ENCODE measurements at regions not wholly inside any gene's neighbourhood (a gene's known extent, or its start where the extent isn't known, plus 50 kb on each side); places are given as distances from the start of the nearest gene placed in this dataset.

- no CpG with 5 or more reads among the region's 8 CpGs for WGBS (ENCODE audit: insufficient coverage, insufficient read length)
- DNase-seq (ENCODE audit: low read depth, low spot score), result no peak
- Histone ChIP-seq H3K9me3 (ENCODE audit: control insufficient read depth, insufficient read depth, low read length) (no peaks in the 10 kb centered on the region), H3K36me3 (ENCODE audit: control insufficient read depth, insufficient read depth, low read length) (no peaks in the 10 kb centered on the region), H3K27me3 (ENCODE audit: control insufficient read depth, insufficient read depth, low read length) (no peaks in the 10 kb centered on the region), H3K4me3 (ENCODE audit: low read length) (no peak overlapping the region), H3K27ac (ENCODE audit: low read length) (no peak overlapping the region), H3K4me1 (ENCODE audit: control insufficient read depth, insufficient read depth, low read length) (no peaks in the 10 kb centered on the region)
These were observed 189.0 kb upstream of the CCND2 start for GRCh38 chr12:4084573-4084972.

- Histone ChIP-seq H3K4me3 (ENCODE audit: low read length) (no peak overlapping the region), H3K27me3 (ENCODE audit: control insufficient read depth, insufficient read depth, low read length) (no peaks in the 10 kb centered on the region), H3K9me3 (ENCODE audit: control insufficient read depth, insufficient read depth, low read length) (no peaks in the 10 kb centered on the region), H3K36me3 (ENCODE audit: control insufficient read depth, insufficient read depth, low read length) (no peaks in the 10 kb centered on the region), H3K27ac (ENCODE audit: low read length) (no peak overlapping the region), H3K4me1 (ENCODE audit: control insufficient read depth, insufficient read depth, low read length) (no peaks in the 10 kb centered on the region)
- no CpG with 5 or more reads among the region's 13 CpGs for WGBS (ENCODE audit: insufficient coverage, insufficient read length)
- DNase-seq (ENCODE audit: low read depth, low spot score), result no peak
These were observed 190.7 kb upstream of the CCND2 start for GRCh38 chr12:4082809-4083403.

- Histone ChIP-seq H3K36me3 (ENCODE audit: control insufficient read depth, insufficient read depth, low read length) (no peaks in the 10 kb centered on the region), H3K9me3 (ENCODE audit: control insufficient read depth, insufficient read depth, low read length) (no peaks in the 10 kb centered on the region), H3K4me3 (ENCODE audit: low read length) (no peak overlapping the region), H3K27ac (ENCODE audit: low read length) (no peak overlapping the region), H3K4me1 (ENCODE audit: control insufficient read depth, insufficient read depth, low read length) (no peaks in the 10 kb centered on the region), H3K27me3 (ENCODE audit: control insufficient read depth, insufficient read depth, low read length) (no peaks in the 10 kb centered on the region)
- DNase-seq (ENCODE audit: low read depth, low spot score), result no peak
- no CpG with 5 or more reads among the region's 1 CpG for WGBS (ENCODE audit: insufficient coverage, insufficient read length)
These were observed 193.3 kb upstream of the CCND2 start for GRCh38 chr12:4080213-4080612.

GRCh38 chr12:4074129-4074528, 199.4 kb upstream of the CCND2 start:
- H3K27me3 ChIP-seq (ENCODE audit: control insufficient read depth, insufficient read depth, low read length), result no peaks in the 10 kb centered on the region
- no peak overlapping the region for H3K4me3 ChIP-seq (ENCODE audit: low read length)
- H3K9me3 ChIP-seq (ENCODE audit: control insufficient read depth, insufficient read depth, low read length), result no peaks in the 10 kb centered on the region
- no CpG with 5 or more reads among the region's 4 CpGs for WGBS (ENCODE audit: insufficient coverage, insufficient read length)
- H3K4me1 ChIP-seq (ENCODE audit: control insufficient read depth, insufficient read depth, low read length), result no peaks in the 10 kb centered on the region
- no peak for DNase-seq (ENCODE audit: low read depth, low spot score)
- no peaks in the 10 kb centered on the region for H3K36me3 ChIP-seq (ENCODE audit: control insufficient read depth, insufficient read depth, low read length)
- no peak overlapping the region for H3K27ac ChIP-seq (ENCODE audit: low read length)

GRCh38 chr12:4069670-4070010, 196.4 kb upstream of the PARP11 start:
- no peak for DNase-seq (ENCODE audit: low read depth, low spot score)
- Histone ChIP-seq H3K4me1 (ENCODE audit: control insufficient read depth, insufficient read depth, low read length) (no peaks in the 10 kb centered on the region), H3K27me3 (ENCODE audit: control insufficient read depth, insufficient read depth, low read length) (no peaks in the 10 kb centered on the region), H3K9me3 (ENCODE audit: control insufficient read depth, insufficient read depth, low read length) (no peaks in the 10 kb centered on the region), H3K36me3 (ENCODE audit: control insufficient read depth, insufficient read depth, low read length) (no peaks in the 10 kb centered on the region), H3K27ac (ENCODE audit: low read length) (no peak overlapping the region), H3K4me3 (ENCODE audit: low read length) (no peak overlapping the region)
- no CpG with 5 or more reads among the region's 3 CpGs for WGBS (ENCODE audit: insufficient coverage, insufficient read length)

- Histone ChIP-seq H3K27ac (ENCODE audit: low read length) (no peak overlapping the region), H3K9me3 (ENCODE audit: control insufficient read depth, insufficient read depth, low read length) (no peaks in the 10 kb centered on the region), H3K4me1 (ENCODE audit: control insufficient read depth, insufficient read depth, low read length) (no peaks in the 10 kb centered on the region), H3K4me3 (ENCODE audit: low read length) (no peak overlapping the region), H3K27me3 (ENCODE audit: control insufficient read depth, insufficient read depth, low read length) (no peaks in the 10 kb centered on the region), H3K36me3 (ENCODE audit: control insufficient read depth, insufficient read depth, low read length) (no peaks in the 10 kb centered on the region)
- no CpG with 5 or more reads among the region's 2 CpGs for WGBS (ENCODE audit: insufficient coverage, insufficient read length)
- DNase-seq (ENCODE audit: low read depth, low spot score), result no peak
These were observed 195.9 kb upstream of the PARP11 start for GRCh38 chr12:4068981-4069669.

GRCh38 chr12:4064008-4064407, 190.8 kb upstream of the PARP11 start:
- Histone ChIP-seq H3K27me3 (ENCODE audit: control insufficient read depth, insufficient read depth, low read length) (no peaks in the 10 kb centered on the region), H3K27ac (ENCODE audit: low read length) (no peak overlapping the region), H3K36me3 (ENCODE audit: control insufficient read depth, insufficient read depth, low read length) (no peaks in the 10 kb centered on the region), H3K4me3 (ENCODE audit: low read length) (no peak overlapping the region), H3K4me1 (ENCODE audit: control insufficient read depth, insufficient read depth, low read length) (0 out of 2 replicates have a peak, but pooled peaks cover 1% of the 10 kb centered on the region), H3K9me3 (ENCODE audit: control insufficient read depth, insufficient read depth, low read length) (no peaks in the 10 kb centered on the region)
- WGBS (ENCODE audit: insufficient coverage, insufficient read length), result no CpG with 5 or more reads among the region's 5 CpGs
- DNase-seq (ENCODE audit: low read depth, low spot score), result no peak

- no peak for DNase-seq (ENCODE audit: low read depth, low spot score)
- no peak overlapping the region for H3K4me3 ChIP-seq (ENCODE audit: low read length)
- no peak overlapping the region for H3K27ac ChIP-seq (ENCODE audit: low read length)
- no peaks in the 10 kb centered on the region for H3K36me3 ChIP-seq (ENCODE audit: control insufficient read depth, insufficient read depth, low read length)
- no peaks in the 10 kb centered on the region; the same call in 1 of the 2 replicates for H3K27me3 ChIP-seq (ENCODE audit: control insufficient read depth, insufficient read depth, low read length)
- H3K4me1 ChIP-seq (ENCODE audit: control insufficient read depth, insufficient read depth, low read length), result 0 out of 2 replicates have a peak, but pooled peaks cover 1% of the 10 kb centered on the region
- WGBS (ENCODE audit: insufficient coverage, insufficient read length), result no CpG with 5 or more reads among the region's 7 CpGs
- no peaks in the 10 kb centered on the region for H3K9me3 ChIP-seq (ENCODE audit: control insufficient read depth, insufficient read depth, low read length)
These were observed 186.8 kb upstream of the PARP11 start for GRCh38 chr12:4059898-4060568.

GRCh38 chr12:4056910-4057845, 184.0 kb upstream of the PARP11 start:
- Histone ChIP-seq H3K36me3 (ENCODE audit: control insufficient read depth, insufficient read depth, low read length) (no peaks in the 10 kb centered on the region), H3K4me3 (ENCODE audit: low read length) (no peak overlapping the region), H3K9me3 (ENCODE audit: control insufficient read depth, insufficient read depth, low read length) (no peaks in the 10 kb centered on the region), H3K27me3 (ENCODE audit: control insufficient read depth, insufficient read depth, low read length) (no peaks in the 10 kb centered on the region; the same call in 1 of the 2 replicates), H3K4me1 (ENCODE audit: control insufficient read depth, insufficient read depth, low read length) (0 out of 2 replicates have a peak, but pooled peaks cover 1% of the 10 kb centered on the region), H3K27ac (ENCODE audit: low read length) (no peak overlapping the region)
- WGBS (ENCODE audit: insufficient coverage, insufficient read length), result no CpG with 5 or more reads among the region's 6 CpGs
- no peak for DNase-seq (ENCODE audit: low read depth, low spot score)

GRCh38 chr12:4054630-4055029, 181.4 kb upstream of the PARP11 start:
- no CpG with 5 or more reads among the region's 2 CpGs for WGBS (ENCODE audit: insufficient coverage, insufficient read length)
- Histone ChIP-seq H3K27ac (ENCODE audit: low read length) (no peak overlapping the region), H3K4me1 (ENCODE audit: control insufficient read depth, insufficient read depth, low read length) (no peaks in the 10 kb centered on the region)

More at GRCh38 chr12:4054630-4055029, 181.4 kb upstream of the PARP11 start:
- DNase-seq (ENCODE audit: low read depth, low spot score), result no peak
- no peaks in the 10 kb centered on the region for H3K36me3 ChIP-seq (ENCODE audit: control insufficient read depth, insufficient read depth, low read length)
- H3K27me3 ChIP-seq (ENCODE audit: control insufficient read depth, insufficient read depth, low read length), result no peaks in the 10 kb centered on the region; the same call in 1 of the 2 replicates
- H3K9me3 ChIP-seq (ENCODE audit: control insufficient read depth, insufficient read depth, low read length), result no peaks in the 10 kb centered on the region
- no peak overlapping the region for H3K4me3 ChIP-seq (ENCODE audit: low read length)

Data from iPS DF 6.9 (cell line).